Mucosa of descending colon (tissue), 3 donors: ENCODE measurements at regions not wholly inside any gene's neighbourhood (a gene's known extent, or its start where the extent isn't known, plus 50 kb on each side); places are given as distances from the start of the nearest gene placed in this dataset.
"Not testable (repeated sequence)": the region's sequence is repeated elsewhere in the genome, so short reads cannot be mapped to it uniquely, and the experiment has no call there.

Experiments used
- ATAC-seq: fragments of 200-7000 bp; cut with Tn5 transposase; one replicate; pipeline ENCODE4 v1.9.1; 2020; ENCODE audit warnings: mild to moderate bottlenecking, moderate library complexity
- DNase-seq, 3 donors: peaks; one replicate each; pipeline ENCODE4 v3.0.0-alpha.2; 2020
- H3K36me3 ChIP-seq: fragments of 200-600 bp; one replicate; pipeline ENCODE4 v1.8.0; 2021; ENCODE audit warnings: low read depth, mild to moderate bottlenecking
- H3K4me1 ChIP-seq: fragments of 200-600 bp; one replicate; pipeline ENCODE4 v1.8.0; 2021; ENCODE audit warnings: low read depth, mild to moderate bottlenecking
- H3K4me3 ChIP-seq: fragments of 200-600 bp; one replicate; pipeline ENCODE4 v1.8.0; 2021; ENCODE audit warnings: mild to moderate bottlenecking
- H3K9me3 ChIP-seq: fragments of 200-600 bp; one replicate; pipeline ENCODE4 v1.8.0; 2021; ENCODE audit warnings: mild to moderate bottlenecking
- intact Hi-C, 2 donors: fragments of 100-400 bp; cut with DNase I in 1 of 2; cut with micrococcal nuclease in 1 of 2; formaldehyde crosslinking; loops; one replicate each; pipeline versions ENCODE4 v1.11.0 to v1.11.1; 2022; cut with DNase I, micrococcal nuclease
- TF ChIP-seq, protein P1 (sequence below): fragments of 200-600 bp; IDR thresholded peaks from one replicate; pipeline ENCODE4 v1.8.0; 2022; ENCODE audit warnings: antibody characterized with exemption, mild to moderate bottlenecking
- donor health status: DM: no; HTN: no; CAD: no; lungs with moderate emphysema.
- donor health status: DM: no; HTN: no; CAD: no.
- donor health status: DM: no; HTN: yes; CAD: no.

DNA sequence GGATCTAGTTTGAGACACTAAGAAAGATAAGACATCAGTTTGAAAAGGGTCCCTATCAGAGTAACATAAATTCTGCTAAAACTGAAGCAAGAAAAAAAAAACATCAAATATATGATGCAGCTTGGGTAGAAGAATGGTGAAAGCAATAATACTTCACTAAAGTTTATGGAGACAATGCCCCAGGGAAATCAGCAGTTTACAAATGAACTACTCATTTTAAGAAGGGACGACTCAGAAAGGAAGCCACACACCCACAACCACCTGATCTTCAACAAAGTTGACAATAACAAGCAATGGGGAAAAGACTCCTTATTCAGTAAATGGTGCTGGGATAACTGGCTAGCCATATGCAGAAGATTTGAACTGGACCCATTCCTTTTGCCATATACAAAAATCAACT lies 143.5 kb downstream of the TPBG start:
- ATAC-seq (no peak), DNase-seq (no peak)
- H3K4me3 ChIP-seq, result no peak overlapping the region
- H3K9me3 ChIP-seq, result no peaks in the 10 kb centered on the region
- intact Hi-C loops, result no loop called here
- no peaks in the 10 kb centered on the region for H3K36me3 ChIP-seq
- TF ChIP-seq, protein P1, sequence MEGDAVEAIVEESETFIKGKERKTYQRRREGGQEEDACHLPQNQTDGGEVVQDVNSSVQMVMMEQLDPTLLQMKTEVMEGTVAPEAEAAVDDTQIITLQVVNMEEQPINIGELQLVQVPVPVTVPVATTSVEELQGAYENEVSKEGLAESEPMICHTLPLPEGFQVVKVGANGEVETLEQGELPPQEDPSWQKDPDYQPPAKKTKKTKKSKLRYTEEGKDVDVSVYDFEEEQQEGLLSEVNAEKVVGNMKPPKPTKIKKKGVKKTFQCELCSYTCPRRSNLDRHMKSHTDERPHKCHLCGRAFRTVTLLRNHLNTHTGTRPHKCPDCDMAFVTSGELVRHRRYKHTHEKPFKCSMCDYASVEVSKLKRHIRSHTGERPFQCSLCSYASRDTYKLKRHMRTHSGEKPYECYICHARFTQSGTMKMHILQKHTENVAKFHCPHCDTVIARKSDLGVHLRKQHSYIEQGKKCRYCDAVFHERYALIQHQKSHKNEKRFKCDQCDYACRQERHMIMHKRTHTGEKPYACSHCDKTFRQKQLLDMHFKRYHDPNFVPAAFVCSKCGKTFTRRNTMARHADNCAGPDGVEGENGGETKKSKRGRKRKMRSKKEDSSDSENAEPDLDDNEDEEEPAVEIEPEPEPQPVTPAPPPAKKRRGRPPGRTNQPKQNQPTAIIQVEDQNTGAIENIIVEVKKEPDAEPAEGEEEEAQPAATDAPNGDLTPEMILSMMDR, result no peak
- no peaks in the 10 kb centered on the region for H3K4me1 ChIP-seq

GRCh38 chr6:82511546-82511945 lies 147.9 kb downstream of the TPBG start:
- Histone ChIP-seq H3K9me3 (peaks cover 3% of the 10 kb centered on the region), H3K4me1 (no peaks in the 10 kb centered on the region), H3K36me3 (no peaks in the 10 kb centered on the region), H3K4me3 (no peak overlapping the region)
- ATAC-seq, result no peak
- no peak for DNase-seq
- TF ChIP-seq, protein P1, result no peak
- intact Hi-C loops, result no loop called here

GRCh38 chr6:82517896-82518295 lies 154.3 kb downstream of the TPBG start:
- DNase-seq, H3K9me3 ChIP-seq, H3K36me3 ChIP-seq, intact Hi-C loops, ATAC-seq, H3K4me1 ChIP-seq, H3K4me3 ChIP-seq: not testable (repeated sequence)

- ATAC-seq (no peak), DNase-seq (no peak)
- intact Hi-C loops, result no loop called here
- H3K9me3 ChIP-seq, result peaks cover 5% of the 10 kb centered on the region
- H3K4me3 ChIP-seq, result no peak overlapping the region
- no peaks in the 10 kb centered on the region for H3K4me1 ChIP-seq
- H3K36me3 ChIP-seq, result no peaks in the 10 kb centered on the region
- TF ChIP-seq, protein P1, result no peak
These were observed 157.8 kb downstream of the TPBG start for GRCh38 chr6:82521369-82521768.

DNA sequence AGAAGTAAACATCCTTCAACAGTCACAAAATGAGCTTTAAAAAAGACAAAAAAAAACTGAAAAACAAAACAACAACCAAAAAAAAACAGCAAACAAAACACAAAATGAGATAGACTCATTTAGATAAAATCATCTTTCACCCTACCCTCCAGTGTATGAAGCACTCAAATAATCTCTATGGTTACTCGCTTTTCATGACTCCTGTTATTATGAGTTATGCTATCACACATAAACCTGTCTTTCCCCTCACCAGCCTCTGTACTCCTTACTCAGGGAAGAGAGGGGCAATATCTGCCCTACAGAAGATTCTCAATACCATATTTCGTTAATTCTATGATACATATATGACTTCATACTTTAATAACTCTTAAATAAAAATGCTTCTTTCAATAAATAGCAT lies 158.2 kb downstream of the TPBG start:
- intact Hi-C loops, result no loop called here
- ATAC-seq, result no peak
- DNase-seq, result no peak
- TF ChIP-seq, protein P1, result no peak
- Histone ChIP-seq H3K9me3 (peaks cover 2% of the 10 kb centered on the region), H3K36me3 (no peaks in the 10 kb centered on the region), H3K4me1 (no peaks in the 10 kb centered on the region), H3K4me3 (no peak overlapping the region)

DNA sequence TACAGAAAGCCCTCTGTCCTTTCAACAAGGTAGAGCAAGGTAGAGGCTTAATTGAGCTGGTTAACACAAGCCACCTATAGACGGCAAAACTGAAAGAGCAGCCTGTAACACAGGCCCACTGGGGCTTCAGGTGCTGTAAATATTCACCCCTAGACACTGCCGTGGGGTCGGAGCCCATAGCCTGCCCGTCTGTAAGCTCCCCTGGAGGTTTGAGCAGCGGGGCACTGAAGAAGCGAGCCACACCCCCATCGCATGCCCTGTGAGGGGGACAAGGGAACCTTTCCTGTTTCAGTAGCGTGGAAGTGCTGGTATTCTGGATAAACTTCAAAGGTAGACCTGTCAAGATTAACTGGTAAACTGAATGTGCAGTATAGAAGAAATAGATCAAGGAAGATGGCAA lies 160.4 kb downstream of the TPBG start:
- DNase-seq (no peak), ATAC-seq (no peak)
- Histone ChIP-seq H3K4me3 (no peak overlapping the region), H3K4me1 (no peaks in the 10 kb centered on the region), H3K9me3 (no peaks in the 10 kb centered on the region), H3K36me3 (no peaks in the 10 kb centered on the region)
- intact Hi-C loops, result no loop called here
- TF ChIP-seq, protein P1, result no peak
